SK-N-SH (cell line): ENCODE measurements at regions not wholly inside any gene's neighbourhood (a gene's known extent, or its start where the extent isn't known, plus 50 kb on each side); places are given as distances from the start of the nearest gene placed in this dataset.

Experiments used
- CTCF ChIA-PET: fragments of 300-600, 350-600 bp; formaldehyde crosslinking; extraction: SDS; loops from one replicate; lab custom pipeline; 2021; lab: Yijun Ruan, JAX
- POLR2A ChIA-PET: fragments of 350-600 bp; sonication (Branson Sonifier 250); formaldehyde crosslinking; extraction: SDS; loops from one replicate; lab custom pipeline; 2020; ENCODE audit warnings: antibody characterized with exemption, inconsistent platforms; lab: Yijun Ruan, JAX
- DNase-seq: peaks from one replicate; pipeline ENCODE4 v3.0.0; 2012
- H2AFZ ChIP-seq: fragments of 200-600 bp; sonication (generic); 2 replicates; pipeline ENCODE4 v1.8.1; 2016; ENCODE audit warnings: antibody characterized with exemption, mild to moderate bottlenecking, low read depth
- H3F3A ChIP-seq: fragments of 200-600 bp; sonication (generic); replicated peaks from 2 replicates; pipeline ENCODE3; 2016; ENCODE audit warnings: antibody characterized with exemption, mild to moderate bottlenecking; ENCODE audit not compliant: insufficient read depth
- H3K27ac ChIP-seq, 2 experiments: fragments of 200-500 bp in 1 of 2; fragments of 200-600 bp in 1 of 2; sonication (Bioruptor generic) in 1 of 2; sonication (generic), shearing (Covaris generic) in 1 of 2; 2 replicates each; pipeline versions ENCODE4 v1.5.1 to v1.6.1; 2014 to 2016; ENCODE audit warnings: low read depth in 2 of 2, inconsistent platforms in 1 of 2, low read length in 1 of 2, mild to moderate bottlenecking in 1 of 2, mixed read lengths in 1 of 2
- H3K27me3 ChIP-seq: fragments of 200-600 bp; sonication (generic), shearing (Covaris generic); 2 replicates; pipeline ENCODE4 v1.6.1; 2016; ENCODE audit warnings: mixed run types; ENCODE audit not compliant: insufficient read depth
- H3K36me3 ChIP-seq, 2 experiments: fragments of 200-500 bp in 1 of 2; fragments of 200-600 bp in 1 of 2; sonication (Bioruptor generic) in 1 of 2; sonication (generic) in 1 of 2; replicated peaks in 1 of 2; 2 replicates each; pipeline versions ENCODE3 to v1.5.1; 2014 to 2016; ENCODE audit warnings: low read length in 1 of 2, mild to moderate bottlenecking in 1 of 2; ENCODE audit not compliant: insufficient read depth in 2 of 2, control insufficient read depth in 1 of 2
- H3K4me1 ChIP-seq, 2 experiments: fragments of 200-500 bp in 1 of 2; fragments of 200-600 bp in 1 of 2; sonication (Bioruptor generic) in 1 of 2; sonication (generic), shearing (Covaris generic) in 1 of 2; 2 replicates each; pipeline versions ENCODE4 v1.5.1 to v1.6.1; 2014 to 2016; ENCODE audit warnings: low read depth in 1 of 2, low read length in 1 of 2, mixed run types in 1 of 2; ENCODE audit not compliant: insufficient read depth in 2 of 2, control insufficient read depth in 1 of 2
- H3K4me2 ChIP-seq: fragments of 200-600 bp; sonication (generic), shearing (Covaris generic); 2 replicates; pipeline ENCODE4 v1.6.1; 2017; ENCODE audit warnings: mixed run types
- H3K4me3 ChIP-seq, 2 experiments: fragments of 200-500 bp in 1 of 2; fragments of 200-600 bp in 1 of 2; sonication (Bioruptor generic) in 1 of 2; sonication (generic), shearing (Covaris generic) in 1 of 2; 2 replicates each; pipeline versions ENCODE4 v1.5.1 to v1.8.1; 2014 to 2016; ENCODE audit warnings: low read depth in 2 of 2, inconsistent platforms in 1 of 2, low read length in 1 of 2, mild to moderate bottlenecking in 1 of 2, mixed read lengths in 1 of 2, moderate library complexity in 1 of 2
- H3K79me2 ChIP-seq: fragments of 200-600 bp; sonication (generic); 2 replicates; pipeline ENCODE4 v1.8.1; 2017; ENCODE audit warnings: mild to moderate bottlenecking; ENCODE audit not compliant: insufficient read depth
- H3K9ac ChIP-seq: fragments of 200-600 bp; sonication (generic); 2 replicates; pipeline ENCODE4 v1.6.1; 2017; ENCODE audit warnings: mixed run types
- H3K9me2 ChIP-seq: fragments of 200-600 bp; sonication (generic); 2 replicates; pipeline ENCODE4 v1.6.1; 2017; ENCODE audit warnings: mixed run types
- H3K9me3 ChIP-seq: fragments of 200-600 bp; sonication (generic); 2 replicates; pipeline ENCODE4 v1.6.1; 2017; ENCODE audit warnings: mixed run types, mild to moderate bottlenecking, moderate library complexity
- H4K20me1 ChIP-seq: fragments of 200-600 bp; sonication (generic); 2 replicates; pipeline ENCODE4 v1.6.1; 2017; ENCODE audit warnings: mild to moderate bottlenecking, mixed run types; ENCODE audit not compliant: insufficient read depth
- CHD2 ChIP-seq: fragments of 150-350 bp; IDR thresholded peaks from 2 replicates; pipeline ENCODE4 v1.6.1; 2018; ENCODE audit warnings: low read length; ENCODE audit not compliant: partially characterized antibody
- EP300 ChIP-seq, 2 experiments: IDR thresholded peaks; 2 replicates each; pipeline versions ENCODE4 v1.4.0 to v1.6.1; 2012; ENCODE audit warnings: borderline replicate concordance in 1 of 2, low read depth in 1 of 2, low read length in 1 of 2
- FOSL2 ChIP-seq: IDR thresholded peaks from 2 replicates; pipeline ENCODE4 v1.4.0; 2012; ENCODE audit warnings: low read depth, mild to moderate bottlenecking, moderate library complexity, borderline replicate concordance
- GABPA ChIP-seq: IDR thresholded peaks from 2 replicates; pipeline ENCODE4 v1.4.0; 2012; ENCODE audit warnings: low read depth, mild to moderate bottlenecking
- GATA2 ChIP-seq: sonication (generic); formaldehyde crosslinking; IDR thresholded peaks from 2 replicates; pipeline ENCODE4 v1.5.0; 2020; ENCODE audit warnings: mild to moderate bottlenecking, missing genetic modification reagents
- NFIC ChIP-seq: IDR thresholded peaks from 2 replicates; pipeline ENCODE4 v1.4.0; 2012; ENCODE audit warnings: borderline replicate concordance
- NRF1 ChIP-seq: IDR thresholded peaks from 2 replicates; pipeline ENCODE4 v1.6.1; 2012; ENCODE audit warnings: low read depth, mild to moderate bottlenecking, low read length
- POLR2AphosphoS5 ChIP-seq: IDR thresholded peaks from 2 replicates; pipeline ENCODE4 v1.6.1; 2012; ENCODE audit warnings: low read depth, low read length
- RAD21 ChIP-seq: IDR thresholded peaks from 2 replicates; pipeline ENCODE4 v1.6.1; 2012; ENCODE audit warnings: mild to moderate bottlenecking, low read length
- RCOR1 ChIP-seq: fragments of 150-350 bp; IDR thresholded peaks from 2 replicates; pipeline ENCODE4 v1.6.1; 2017; ENCODE audit warnings: antibody characterized with exemption, low read length
- RXRA ChIP-seq: IDR thresholded peaks from 2 replicates; pipeline ENCODE4 v1.4.0; 2012; ENCODE audit warnings: low read depth, mild to moderate bottlenecking, borderline replicate concordance
- SMC3 ChIP-seq: IDR thresholded peaks from 2 replicates; pipeline ENCODE4 v1.6.1; 2012; ENCODE audit warnings: low read depth, low read length, improper control_type of control experiment
- TAF1 ChIP-seq: IDR thresholded peaks from 2 replicates; pipeline ENCODE4 v1.6.1; 2012; ENCODE audit warnings: low read depth, mild to moderate bottlenecking, low read length, moderate library complexity, borderline replicate concordance
- TCF12 ChIP-seq: IDR thresholded peaks from 2 replicates; pipeline ENCODE4 v1.4.0; 2012
- WGBS: methylation state at CpG from one replicate; pipeline ENCODE4 v1.1.6; 2017; ENCODE audit warnings: low lambda C conversion rate; 5-methylcytosine and 5-hydroxymethylcytosine counted together
- TF ChIP-seq, protein P1 (sequence below): IDR thresholded peaks from 2 replicates; pipeline ENCODE4 v1.4.0; 2012; ENCODE audit warnings: low read depth
- TF ChIP-seq, protein P2 (sequence below): IDR thresholded peaks from 2 replicates; pipeline ENCODE4 v1.6.1; 2012; ENCODE audit warnings: mild to moderate bottlenecking, low read depth, low read length, moderate library complexity
- TF ChIP-seq, protein P3 (sequence below): IDR thresholded peaks from 2 replicates; pipeline ENCODE4; 2012
- TF ChIP-seq, protein P4 (sequence below): fragments of 150-350 bp; IDR thresholded peaks from 2 replicates; pipeline ENCODE4 v1.6.1; 2017; ENCODE audit warnings: antibody characterized with exemption, low read length, low read depth, borderline replicate concordance
- TF ChIP-seq, protein P5 (sequence below): fragments of 150-350 bp; IDR thresholded peaks from 2 replicates; pipeline ENCODE4 v1.6.1; 2016; ENCODE audit warnings: mild to moderate bottlenecking, low read depth, low read length
- TF ChIP-seq, protein P6 (sequence below): IDR thresholded peaks from 2 replicates; pipeline ENCODE4 v1.4.0; 2012; ENCODE audit warnings: low read depth, borderline replicate concordance

DNA sequence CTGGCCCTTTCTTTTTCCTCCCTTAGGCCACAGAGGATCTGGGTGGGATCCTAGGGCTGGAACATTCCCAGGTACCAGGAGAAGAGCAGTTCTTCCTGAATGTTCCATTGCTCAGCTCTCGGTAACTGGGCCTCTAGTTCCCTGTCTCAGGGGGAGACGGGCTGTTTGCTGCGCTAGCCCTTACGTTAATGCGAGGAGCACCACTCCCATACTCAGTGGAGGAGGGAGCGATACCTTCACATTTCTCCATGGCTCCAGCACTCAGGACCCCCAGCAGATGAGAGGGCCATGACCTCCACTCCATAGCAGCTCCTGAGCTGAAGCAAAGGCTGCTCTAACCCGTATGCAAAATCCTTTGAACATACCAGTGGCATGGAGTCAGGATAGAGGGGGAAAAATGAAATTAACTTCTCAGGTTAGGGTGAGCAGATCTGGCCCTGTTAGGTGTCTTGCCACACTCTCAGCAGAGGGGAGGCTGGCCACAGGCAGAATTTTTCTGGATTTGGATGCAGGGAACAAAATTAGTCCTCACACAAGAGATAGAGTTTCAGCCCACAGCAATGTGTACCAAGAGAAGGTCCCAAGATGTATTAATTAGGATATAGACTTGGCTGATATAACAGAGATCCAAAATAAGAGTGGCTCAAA is 206.7 kb downstream of the ZFP36L2 start:
- no peaks in the 10 kb centered on the region for H4K20me1 ChIP-seq
- no peak overlapping the region for H3K27ac ChIP-seq
- H3K9me3 ChIP-seq: no peaks in the 10 kb centered on the region
- no peaks in the 10 kb centered on the region for H3F3A ChIP-seq
- no peaks in the 10 kb centered on the region for H3K36me3 ChIP-seq
- H3K4me1 ChIP-seq: peaks cover 0 to 1% of the 10 kb centered on the region in 2 experiments; a peak in 1 of 4 replicates
- WGBS: 77% methylated on average over 7 of the region's 7 CpGs
- DNase-seq: no peak
- POLR2A ChIA-PET: no interaction called here
- H3K9ac ChIP-seq: no peak overlapping the region
- TF ChIP-seq EP300 (IDR thresholded peaks at IDR 0.05; ENCODE audit: borderline replicate concordance in 1 of 2, low read depth in 1 of 2, low read length in 1 of 2) (no peak), RAD21 (no peak), GATA2 (no peak), POLR2AphosphoS5 (no peak), RCOR1 (no peak), FOSL2 (no peak), CHD2 (no peak), GABPA (no peak), RXRA (no peak), SMC3 (no peak), NFIC (no peak), TAF1 (no peak), NRF1 (no peak), TCF12 (no peak)
- TF ChIP-seq, protein P1, sequence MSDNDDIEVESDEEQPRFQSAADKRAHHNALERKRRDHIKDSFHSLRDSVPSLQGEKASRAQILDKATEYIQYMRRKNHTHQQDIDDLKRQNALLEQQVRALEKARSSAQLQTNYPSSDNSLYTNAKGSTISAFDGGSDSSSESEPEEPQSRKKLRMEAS: no peak
- TF ChIP-seq, protein P2, sequence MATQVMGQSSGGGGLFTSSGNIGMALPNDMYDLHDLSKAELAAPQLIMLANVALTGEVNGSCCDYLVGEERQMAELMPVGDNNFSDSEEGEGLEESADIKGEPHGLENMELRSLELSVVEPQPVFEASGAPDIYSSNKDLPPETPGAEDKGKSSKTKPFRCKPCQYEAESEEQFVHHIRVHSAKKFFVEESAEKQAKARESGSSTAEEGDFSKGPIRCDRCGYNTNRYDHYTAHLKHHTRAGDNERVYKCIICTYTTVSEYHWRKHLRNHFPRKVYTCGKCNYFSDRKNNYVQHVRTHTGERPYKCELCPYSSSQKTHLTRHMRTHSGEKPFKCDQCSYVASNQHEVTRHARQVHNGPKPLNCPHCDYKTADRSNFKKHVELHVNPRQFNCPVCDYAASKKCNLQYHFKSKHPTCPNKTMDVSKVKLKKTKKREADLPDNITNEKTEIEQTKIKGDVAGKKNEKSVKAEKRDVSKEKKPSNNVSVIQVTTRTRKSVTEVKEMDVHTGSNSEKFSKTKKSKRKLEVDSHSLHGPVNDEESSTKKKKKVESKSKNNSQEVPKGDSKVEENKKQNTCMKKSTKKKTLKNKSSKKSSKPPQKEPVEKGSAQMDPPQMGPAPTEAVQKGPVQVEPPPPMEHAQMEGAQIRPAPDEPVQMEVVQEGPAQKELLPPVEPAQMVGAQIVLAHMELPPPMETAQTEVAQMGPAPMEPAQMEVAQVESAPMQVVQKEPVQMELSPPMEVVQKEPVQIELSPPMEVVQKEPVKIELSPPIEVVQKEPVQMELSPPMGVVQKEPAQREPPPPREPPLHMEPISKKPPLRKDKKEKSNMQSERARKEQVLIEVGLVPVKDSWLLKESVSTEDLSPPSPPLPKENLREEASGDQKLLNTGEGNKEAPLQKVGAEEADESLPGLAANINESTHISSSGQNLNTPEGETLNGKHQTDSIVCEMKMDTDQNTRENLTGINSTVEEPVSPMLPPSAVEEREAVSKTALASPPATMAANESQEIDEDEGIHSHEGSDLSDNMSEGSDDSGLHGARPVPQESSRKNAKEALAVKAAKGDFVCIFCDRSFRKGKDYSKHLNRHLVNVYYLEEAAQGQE: no peak
- TF ChIP-seq, protein P3, sequence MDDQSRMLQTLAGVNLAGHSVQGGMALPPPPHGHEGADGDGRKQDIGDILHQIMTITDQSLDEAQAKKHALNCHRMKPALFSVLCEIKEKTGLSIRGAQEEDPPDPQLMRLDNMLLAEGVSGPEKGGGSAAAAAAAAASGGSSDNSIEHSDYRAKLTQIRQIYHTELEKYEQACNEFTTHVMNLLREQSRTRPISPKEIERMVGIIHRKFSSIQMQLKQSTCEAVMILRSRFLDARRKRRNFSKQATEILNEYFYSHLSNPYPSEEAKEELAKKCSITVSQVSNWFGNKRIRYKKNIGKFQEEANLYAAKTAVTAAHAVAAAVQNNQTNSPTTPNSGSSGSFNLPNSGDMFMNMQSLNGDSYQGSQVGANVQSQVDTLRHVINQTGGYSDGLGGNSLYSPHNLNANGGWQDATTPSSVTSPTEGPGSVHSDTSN: no peak
- TF ChIP-seq, protein P4, sequence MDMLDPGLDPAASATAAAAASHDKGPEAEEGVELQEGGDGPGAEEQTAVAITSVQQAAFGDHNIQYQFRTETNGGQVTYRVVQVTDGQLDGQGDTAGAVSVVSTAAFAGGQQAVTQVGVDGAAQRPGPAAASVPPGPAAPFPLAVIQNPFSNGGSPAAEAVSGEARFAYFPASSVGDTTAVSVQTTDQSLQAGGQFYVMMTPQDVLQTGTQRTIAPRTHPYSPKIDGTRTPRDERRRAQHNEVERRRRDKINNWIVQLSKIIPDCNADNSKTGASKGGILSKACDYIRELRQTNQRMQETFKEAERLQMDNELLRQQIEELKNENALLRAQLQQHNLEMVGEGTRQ: no peak
- TF ChIP-seq, protein P5, sequence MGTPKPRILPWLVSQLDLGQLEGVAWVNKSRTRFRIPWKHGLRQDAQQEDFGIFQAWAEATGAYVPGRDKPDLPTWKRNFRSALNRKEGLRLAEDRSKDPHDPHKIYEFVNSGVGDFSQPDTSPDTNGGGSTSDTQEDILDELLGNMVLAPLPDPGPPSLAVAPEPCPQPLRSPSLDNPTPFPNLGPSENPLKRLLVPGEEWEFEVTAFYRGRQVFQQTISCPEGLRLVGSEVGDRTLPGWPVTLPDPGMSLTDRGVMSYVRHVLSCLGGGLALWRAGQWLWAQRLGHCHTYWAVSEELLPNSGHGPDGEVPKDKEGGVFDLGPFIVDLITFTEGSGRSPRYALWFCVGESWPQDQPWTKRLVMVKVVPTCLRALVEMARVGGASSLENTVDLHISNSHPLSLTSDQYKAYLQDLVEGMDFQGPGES: no peak
- TF ChIP-seq, protein P6, sequence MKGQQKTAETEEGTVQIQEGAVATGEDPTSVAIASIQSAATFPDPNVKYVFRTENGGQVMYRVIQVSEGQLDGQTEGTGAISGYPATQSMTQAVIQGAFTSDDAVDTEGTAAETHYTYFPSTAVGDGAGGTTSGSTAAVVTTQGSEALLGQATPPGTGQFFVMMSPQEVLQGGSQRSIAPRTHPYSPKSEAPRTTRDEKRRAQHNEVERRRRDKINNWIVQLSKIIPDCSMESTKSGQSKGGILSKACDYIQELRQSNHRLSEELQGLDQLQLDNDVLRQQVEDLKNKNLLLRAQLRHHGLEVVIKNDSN: no peak
- H2AFZ ChIP-seq: no peak overlapping the region
- no peak overlapping the region for H3K4me3 ChIP-seq
- H3K9me2 ChIP-seq: no peaks in the 10 kb centered on the region
- H3K27me3 ChIP-seq: no peaks in the 10 kb centered on the region
- H3K4me2 ChIP-seq: no peak overlapping the region
- CTCF ChIA-PET: interaction anchor here (0.6 to 2.8 kb wide), 2 partner anchors 210 to 247 kb away, joined by 3 to 12 read pairs; no protein-coding TSS in a partner anchor
- H3K79me2 ChIP-seq: no peaks in the 10 kb centered on the region
